HEK293 (cell line): ENCODE measurements at regions not wholly inside any gene's neighbourhood (a gene's known extent, or its start where the extent isn't known, plus 50 kb on each side); places are given as distances from the start of the nearest gene placed in this dataset.

ENCODE experiments used
- KLF9 ChIP-seq: fragments of 450-650 bp; formaldehyde crosslinking; IDR thresholded peaks from 2 replicates; pipeline ENCODE4 v1.5.1; 2016; ENCODE audit warnings: missing biosample characterization, missing genetic modification characterization, low read depth
- ZBTB49 ChIP-seq: fragments of 450-650 bp; formaldehyde crosslinking; IDR thresholded peaks from 2 replicates; pipeline ENCODE4 v1.5.1; 2016; ENCODE audit warnings: missing biosample characterization, missing genetic modification characterization, low read depth
- ZNF2 ChIP-seq: fragments of 450-650 bp; formaldehyde crosslinking; IDR thresholded peaks from 2 replicates; pipeline ENCODE4 v1.5.1; 2016; ENCODE audit warnings: missing biosample characterization, missing genetic modification characterization
- ZNF670 ChIP-seq: fragments of 450-650 bp; formaldehyde crosslinking; IDR thresholded peaks from 2 replicates; pipeline ENCODE4 v1.5.1; 2016; ENCODE audit warnings: missing biosample characterization, missing genetic modification characterization, low read depth
- TF ChIP-seq, protein P1 (sequence below): fragments of 450-650 bp; formaldehyde crosslinking; IDR thresholded peaks from 2 replicates; pipeline ENCODE4 v1.5.1; 2016; ENCODE audit warnings: missing biosample characterization, missing genetic modification characterization

DNA sequence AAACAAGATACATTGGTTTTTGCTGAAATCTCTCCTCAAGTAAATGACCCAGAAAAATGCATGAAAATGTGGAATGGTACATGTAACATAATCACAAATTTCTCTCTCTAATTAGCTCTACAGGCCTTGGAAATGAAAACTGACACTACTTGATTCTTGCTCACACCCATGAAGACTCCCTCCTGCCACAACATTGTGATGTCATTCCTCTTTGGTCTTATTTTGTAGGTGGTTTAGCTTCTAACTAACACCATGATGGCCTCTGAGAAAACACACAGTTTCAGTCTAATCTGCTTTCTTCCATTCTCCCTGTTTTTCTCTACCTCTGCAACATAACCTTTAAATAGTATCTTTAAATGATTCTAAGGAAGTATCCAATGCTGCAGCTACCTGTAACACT lies 78.6 kb upstream of the FAM174A start:
- TF ChIP-seq ZNF2 (tag by site-specific recombination) (no peak), KLF9 (no peak), ZBTB49 (tag by site-specific recombination) (no peak), ZNF670 (tag by site-specific recombination) (no peak)
- TF ChIP-seq, protein P1, sequence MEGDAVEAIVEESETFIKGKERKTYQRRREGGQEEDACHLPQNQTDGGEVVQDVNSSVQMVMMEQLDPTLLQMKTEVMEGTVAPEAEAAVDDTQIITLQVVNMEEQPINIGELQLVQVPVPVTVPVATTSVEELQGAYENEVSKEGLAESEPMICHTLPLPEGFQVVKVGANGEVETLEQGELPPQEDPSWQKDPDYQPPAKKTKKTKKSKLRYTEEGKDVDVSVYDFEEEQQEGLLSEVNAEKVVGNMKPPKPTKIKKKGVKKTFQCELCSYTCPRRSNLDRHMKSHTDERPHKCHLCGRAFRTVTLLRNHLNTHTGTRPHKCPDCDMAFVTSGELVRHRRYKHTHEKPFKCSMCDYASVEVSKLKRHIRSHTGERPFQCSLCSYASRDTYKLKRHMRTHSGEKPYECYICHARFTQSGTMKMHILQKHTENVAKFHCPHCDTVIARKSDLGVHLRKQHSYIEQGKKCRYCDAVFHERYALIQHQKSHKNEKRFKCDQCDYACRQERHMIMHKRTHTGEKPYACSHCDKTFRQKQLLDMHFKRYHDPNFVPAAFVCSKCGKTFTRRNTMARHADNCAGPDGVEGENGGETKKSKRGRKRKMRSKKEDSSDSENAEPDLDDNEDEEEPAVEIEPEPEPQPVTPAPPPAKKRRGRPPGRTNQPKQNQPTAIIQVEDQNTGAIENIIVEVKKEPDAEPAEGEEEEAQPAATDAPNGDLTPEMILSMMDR (tag by site-specific recombination) = no peak
